A673 (cell line): ENCODE measurements at regions not wholly inside any gene's neighbourhood (a gene's known extent, or its start where the extent isn't known, plus 50 kb on each side); places are given as distances from the start of the nearest gene placed in this dataset.

Source experiments
- EZH2 ChIP-seq: fragments of 200-600 bp; sonication (generic); IDR thresholded peaks from 2 replicates; pipeline ENCODE4 v1.6.1; 2017; ENCODE audit warnings: borderline replicate concordance, low read depth, mild to moderate bottlenecking, mixed read lengths, antibody characterized with exemption, low read length; ENCODE audit not compliant: poor library complexity, severe bottlenecking
- TF ChIP-seq, protein P1 (sequence below): fragments of 300-800, 200-600 bp; sonication (generic); conservative IDR thresholded peaks from 2 replicates; pipeline ENCODE4 v1.5.1; 2017; ENCODE audit warnings: low read depth, mild to moderate bottlenecking, antibody characterized with exemption, low read length, moderate library complexity, mixed read lengths

DNA sequence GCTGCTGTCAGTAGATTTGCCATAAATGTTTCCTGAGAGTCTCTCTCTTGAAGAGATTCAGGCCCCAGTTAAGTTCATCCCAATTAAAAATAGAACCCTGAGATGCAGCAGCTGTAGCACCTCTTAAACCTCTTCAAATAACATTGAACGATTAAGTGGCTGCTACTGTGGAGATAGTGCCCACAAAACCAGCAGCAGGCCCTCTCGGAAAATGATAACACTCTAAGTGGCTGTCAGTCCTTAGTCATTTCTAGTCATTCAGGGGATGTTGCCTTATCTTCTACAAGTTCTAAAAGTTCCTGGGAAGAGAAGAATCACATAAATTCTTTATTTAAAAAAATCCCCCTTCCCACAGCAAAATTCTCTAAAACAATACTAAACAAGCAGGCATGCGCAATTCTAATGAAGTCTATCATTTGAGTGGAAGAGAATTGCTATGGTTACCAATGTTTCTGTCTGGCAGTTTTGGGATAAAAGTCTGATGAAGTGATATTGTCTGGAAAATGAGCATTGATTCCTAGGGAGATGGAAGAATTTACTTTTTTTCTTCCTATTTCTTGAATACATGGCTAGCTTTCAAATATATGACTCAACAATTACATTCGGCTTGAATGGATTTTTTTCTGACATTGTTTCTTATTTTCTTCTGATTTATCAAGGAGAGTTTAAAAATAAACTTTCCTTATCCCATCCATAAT is 131.9 kb downstream of the TRMT11 start:
- TF ChIP-seq, protein P1, sequence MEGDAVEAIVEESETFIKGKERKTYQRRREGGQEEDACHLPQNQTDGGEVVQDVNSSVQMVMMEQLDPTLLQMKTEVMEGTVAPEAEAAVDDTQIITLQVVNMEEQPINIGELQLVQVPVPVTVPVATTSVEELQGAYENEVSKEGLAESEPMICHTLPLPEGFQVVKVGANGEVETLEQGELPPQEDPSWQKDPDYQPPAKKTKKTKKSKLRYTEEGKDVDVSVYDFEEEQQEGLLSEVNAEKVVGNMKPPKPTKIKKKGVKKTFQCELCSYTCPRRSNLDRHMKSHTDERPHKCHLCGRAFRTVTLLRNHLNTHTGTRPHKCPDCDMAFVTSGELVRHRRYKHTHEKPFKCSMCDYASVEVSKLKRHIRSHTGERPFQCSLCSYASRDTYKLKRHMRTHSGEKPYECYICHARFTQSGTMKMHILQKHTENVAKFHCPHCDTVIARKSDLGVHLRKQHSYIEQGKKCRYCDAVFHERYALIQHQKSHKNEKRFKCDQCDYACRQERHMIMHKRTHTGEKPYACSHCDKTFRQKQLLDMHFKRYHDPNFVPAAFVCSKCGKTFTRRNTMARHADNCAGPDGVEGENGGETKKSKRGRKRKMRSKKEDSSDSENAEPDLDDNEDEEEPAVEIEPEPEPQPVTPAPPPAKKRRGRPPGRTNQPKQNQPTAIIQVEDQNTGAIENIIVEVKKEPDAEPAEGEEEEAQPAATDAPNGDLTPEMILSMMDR, result no peak
- no peak for TF ChIP-seq EZH2
